GM18498 (cell line): ENCODE measurements at regions not wholly inside any gene's neighbourhood (a gene's known extent, or its start where the extent isn't known, plus 50 kb on each side); places are given as distances from the start of the nearest gene placed in this dataset.
"Not testable (repeated sequence)": the region's sequence is repeated elsewhere in the genome, so short reads cannot be mapped to it uniquely, and the experiment has no call there.

Experiments used
- ATAC-seq: cut with Tn5 transposase; IDR thresholded peaks from one replicate; pipeline ENCODE4 v1.9.1; 2021; ENCODE audit warnings: mild to moderate bottlenecking, moderate library complexity; ENCODE audit not compliant: unreplicated experiment

DNA sequence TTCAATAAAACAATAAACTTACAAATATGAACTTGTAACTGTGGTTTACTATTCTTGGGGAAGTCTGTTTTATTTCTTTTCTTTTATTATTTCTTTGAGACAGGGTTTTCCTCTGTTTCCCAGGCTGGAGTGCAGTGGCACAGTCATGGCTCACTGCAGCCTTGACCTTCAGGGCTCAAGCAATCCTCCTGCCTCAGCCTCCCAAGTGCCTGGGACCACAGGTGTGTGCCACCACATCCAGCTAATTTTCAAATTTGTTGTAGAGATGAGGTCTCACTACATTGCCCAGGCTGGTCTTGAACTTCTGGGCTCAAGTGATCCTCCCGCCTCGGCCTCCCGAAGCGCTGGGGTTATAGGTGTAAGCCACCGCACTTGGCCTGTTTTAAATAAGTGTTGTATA is 343.4 kb downstream of the SOX9 start:
- ATAC-seq: not testable (repeated sequence)

DNA sequence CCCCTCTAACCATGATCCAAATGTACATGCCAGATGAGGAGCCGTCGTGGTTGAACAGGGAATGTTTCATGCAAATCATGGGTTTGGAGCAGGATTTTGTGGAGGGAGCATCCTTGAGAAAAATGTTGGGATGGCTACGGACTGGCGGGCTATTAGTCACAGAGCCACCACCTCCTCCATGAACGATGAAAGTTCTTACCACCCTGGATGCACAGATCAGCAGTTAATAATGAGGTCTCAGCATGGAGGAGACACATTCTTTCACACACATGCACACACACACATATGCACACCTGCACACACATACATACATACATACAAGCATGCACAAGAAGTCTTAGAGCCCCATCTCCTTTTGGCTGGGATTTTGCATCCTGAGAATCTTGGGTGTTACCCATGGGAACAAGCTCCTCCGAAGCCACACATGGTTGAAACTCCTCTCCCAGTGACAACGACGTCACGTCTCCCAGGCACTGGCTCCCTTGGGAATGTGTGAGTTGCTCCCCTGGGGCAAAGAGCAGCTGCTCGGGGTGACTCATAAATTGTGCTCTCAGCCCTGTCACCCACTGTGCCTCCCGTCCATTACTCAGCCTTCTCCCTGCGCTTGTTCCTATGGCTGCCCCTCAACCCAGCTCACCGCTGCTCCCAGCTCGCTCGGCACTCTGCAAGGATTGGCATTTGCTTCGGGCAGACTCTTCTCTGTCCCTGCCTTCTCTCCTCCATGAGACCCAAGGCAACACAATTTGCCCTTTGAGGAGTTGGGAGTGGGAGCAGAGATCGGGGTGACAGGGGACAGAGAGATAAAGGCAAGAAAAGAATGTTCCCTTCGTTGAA is 344.6 kb downstream of the SOX9 start:
- ATAC-seq: peak; percentile 29

GRCh38 chr17:72466199-72466598 is 345.4 kb downstream of the SOX9 start:
- ATAC-seq: peak; percentile 79

DNA sequence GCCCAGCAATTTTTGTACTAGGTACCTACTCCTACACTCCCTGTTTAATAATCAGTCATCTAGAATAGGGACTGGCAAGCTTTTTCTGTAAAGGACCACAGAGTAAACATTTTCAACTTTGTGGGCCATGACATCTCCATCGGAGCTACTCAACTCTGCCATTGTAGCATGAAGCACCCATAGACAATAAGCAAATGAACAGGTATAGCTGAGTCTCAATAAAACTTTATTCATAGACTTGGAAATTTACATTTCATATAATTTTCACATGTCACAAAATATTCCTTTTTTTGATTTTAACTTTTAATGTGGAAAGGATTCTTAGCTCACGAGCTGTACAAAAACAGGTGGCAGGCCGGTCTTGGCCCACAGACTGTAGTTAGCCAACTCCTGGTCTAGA is 345.8 kb downstream of the SOX9 start:
- ATAC-seq: peak; percentile 2

GRCh38 chr17:72467841-72468653 is 347.2 kb downstream of the SOX9 start:
- no peak for ATAC-seq

DNA sequence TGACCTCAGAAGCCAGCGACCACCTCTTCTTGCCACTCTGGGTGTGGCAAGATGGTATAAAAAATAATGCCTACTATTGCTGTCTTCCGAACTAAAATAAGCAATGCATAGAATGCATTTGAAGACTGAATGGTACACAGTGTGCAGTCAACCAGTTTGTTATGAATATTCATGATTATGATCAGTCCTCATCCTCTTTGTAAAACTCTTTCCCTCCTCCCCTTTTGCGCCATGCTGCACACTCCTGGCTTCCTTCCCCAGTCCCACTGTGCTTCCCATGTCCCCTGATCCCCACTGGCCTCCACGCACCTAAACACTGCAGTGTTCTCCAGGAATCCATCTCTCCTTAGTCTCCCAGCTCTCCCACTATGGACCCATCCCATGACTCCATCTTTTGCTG is 348.0 kb downstream of the SOX9 start:
- ATAC-seq: no peak

- no peak for ATAC-seq
These were observed 349.4 kb downstream of the SOX9 start for GRCh38 chr17:72470121-72470705.

- ATAC-seq: no peak
These were observed 349.9 kb downstream of the SOX9 start for GRCh38 chr17:72470734-72471133.

GRCh38 chr17:72471296-72471695 is 350.5 kb downstream of the SOX9 start:
- ATAC-seq: no peak

DNA sequence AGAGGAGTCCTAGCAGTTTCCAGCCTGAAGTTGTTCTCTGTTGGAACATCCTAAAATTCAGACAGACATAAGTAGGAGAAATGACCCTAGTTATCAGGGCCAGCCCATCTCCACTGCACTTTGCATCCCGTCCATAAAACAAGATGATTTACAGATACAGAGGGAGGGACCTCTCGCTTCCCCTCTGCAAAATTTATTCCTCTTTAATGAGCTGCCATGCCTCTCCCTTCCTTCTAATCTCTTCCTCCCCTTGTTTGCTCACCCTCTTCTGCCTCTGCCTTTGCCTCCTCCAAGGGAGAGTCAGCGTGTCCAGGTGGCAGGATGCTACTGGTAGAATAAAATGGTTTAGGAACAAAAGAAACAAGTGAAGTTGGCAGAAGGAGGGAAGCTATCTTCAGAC is 351.3 kb downstream of the SOX9 start:
- no peak for ATAC-seq

- ATAC-seq: not testable (repeated sequence)
These were observed 352.1 kb downstream of the SOX9 start for GRCh38 chr17:72472853-72473390.

DNA sequence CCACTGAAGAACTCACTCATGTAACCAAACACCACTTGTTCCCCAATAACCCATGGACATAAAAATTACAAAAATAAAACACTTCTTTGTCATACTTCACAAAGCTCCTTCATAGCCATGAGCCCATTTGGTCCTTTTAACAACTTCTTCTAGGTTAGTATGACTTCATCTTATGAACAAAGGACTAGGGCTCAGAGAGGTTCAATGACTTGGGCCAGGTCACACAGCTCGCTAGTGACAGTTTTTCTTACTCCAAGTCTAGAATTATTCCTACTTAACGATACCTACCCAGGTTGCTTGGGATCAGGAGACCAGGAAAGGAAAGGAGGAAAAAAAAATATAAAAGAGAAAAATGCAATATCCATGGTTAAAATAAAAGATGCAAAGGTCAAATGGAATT is 353.4 kb downstream of the SOX9 start:
- no peak for ATAC-seq

GRCh38 chr17:72474719-72475477 is 354.1 kb downstream of the SOX9 start:
- no peak for ATAC-seq

DNA sequence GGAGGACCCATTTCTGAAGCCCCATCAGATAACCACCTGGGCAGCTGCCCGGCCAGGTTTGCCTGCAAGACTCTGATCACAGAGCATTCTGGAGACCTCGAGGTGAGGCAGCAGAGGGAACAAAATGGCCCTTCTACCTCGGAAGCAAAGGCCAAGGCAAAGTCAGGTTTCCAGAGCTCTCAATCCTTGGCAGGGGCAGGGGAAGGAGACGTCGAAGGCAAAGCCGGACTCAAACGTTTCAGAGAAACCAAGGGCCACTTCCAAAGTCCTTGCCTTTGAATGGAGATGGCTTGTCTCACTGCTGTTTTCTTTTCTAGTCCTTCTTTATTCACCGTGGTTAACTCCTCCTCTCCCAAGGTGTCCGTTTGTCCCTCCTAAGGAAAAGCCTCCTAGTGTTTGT is 355.3 kb downstream of the SOX9 start:
- no peak for ATAC-seq

- ATAC-seq: no peak
These were observed 355.8 kb downstream of the SOX9 start for GRCh38 chr17:72476575-72476986.

DNA sequence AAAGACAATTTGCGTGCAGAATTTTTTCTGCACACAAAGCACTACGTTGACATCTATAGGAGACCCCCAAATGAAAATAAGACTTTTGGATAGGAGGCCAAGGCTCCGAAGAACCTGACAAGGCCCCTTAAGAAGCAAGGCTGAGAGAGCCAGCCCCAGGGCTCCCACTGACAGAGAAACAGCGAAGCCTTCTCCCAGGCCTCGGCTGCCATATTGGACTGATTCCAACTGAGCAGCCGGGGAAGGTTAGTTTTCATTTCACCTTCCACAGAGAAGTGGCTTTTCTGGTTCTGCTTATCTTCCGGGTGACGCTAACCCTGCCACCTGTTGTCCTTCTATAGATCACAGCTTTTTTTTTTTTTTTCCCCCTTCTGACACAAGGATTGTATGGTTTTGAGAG is 356.7 kb downstream of the SOX9 start:
- ATAC-seq: no peak

- ATAC-seq: no peak
These were observed 358.3 kb downstream of the SOX9 start for GRCh38 chr17:72479113-72479512.

DNA sequence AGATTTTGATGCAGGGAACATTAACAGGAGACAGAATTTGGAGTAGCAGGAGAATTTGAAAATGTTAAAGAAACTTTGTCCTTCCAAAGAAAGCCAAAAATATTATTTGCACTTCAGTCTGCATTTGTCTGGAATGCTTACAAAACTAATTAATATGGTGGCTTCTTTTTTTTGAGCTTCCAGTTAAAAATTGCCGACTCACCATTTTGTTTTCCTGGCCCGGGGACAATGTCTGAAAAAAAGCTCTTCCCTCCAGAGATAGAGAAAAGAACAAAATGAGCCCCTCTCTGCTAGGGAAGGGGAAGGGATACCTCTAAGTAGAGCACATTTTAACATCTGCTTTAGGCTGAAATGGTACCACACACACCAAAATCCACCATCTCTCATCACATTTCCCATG is 360.8 kb downstream of the SOX9 start:
- no peak for ATAC-seq

- ATAC-seq: no peak
These were observed 364.8 kb downstream of the SOX9 start for GRCh38 chr17:72485596-72485995.

GRCh38 chr17:72486806-72487205 is 366.0 kb downstream of the SOX9 start:
- no peak for ATAC-seq
